AG10803 (cell line): ENCODE measurements at regions not wholly inside any gene's neighbourhood (a gene's known extent, or its start where the extent isn't known, plus 50 kb on each side); places are given as distances from the start of the nearest gene placed in this dataset.

ENCODE experiments used
- DNase-seq: peaks from one replicate; pipeline ENCODE4 v3.0.0; 2010; ENCODE audit warnings: low read depth
- H3K4me3 ChIP-seq: 2 replicates; pipeline ENCODE4 v1.5.1; 2011; ENCODE audit warnings: mild to moderate bottlenecking, low read length, control low read depth
- TF ChIP-seq, protein P1 (sequence below): conservative IDR thresholded peaks from 2 replicates; pipeline ENCODE4 v1.5.1; 2011; ENCODE audit warnings: mild to moderate bottlenecking, low read length, control low read depth, inconsistent platforms

DNA sequence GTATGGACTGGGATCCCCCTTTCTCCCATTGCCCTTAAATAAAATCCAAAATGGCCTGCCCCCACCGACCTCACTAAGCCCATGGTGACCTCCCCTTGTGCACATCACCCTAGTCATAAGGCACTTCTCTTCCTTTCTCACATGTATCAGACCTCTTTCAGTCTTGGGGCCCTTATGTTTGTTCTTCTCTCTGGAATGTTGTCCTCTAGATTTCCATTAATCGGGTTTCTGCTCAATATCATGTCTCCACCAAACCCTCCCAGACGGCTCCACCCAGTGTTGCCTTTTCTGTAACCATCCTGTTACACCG, 196.3 kb downstream of the ERCC6L2 start:
- TF ChIP-seq, protein P1, sequence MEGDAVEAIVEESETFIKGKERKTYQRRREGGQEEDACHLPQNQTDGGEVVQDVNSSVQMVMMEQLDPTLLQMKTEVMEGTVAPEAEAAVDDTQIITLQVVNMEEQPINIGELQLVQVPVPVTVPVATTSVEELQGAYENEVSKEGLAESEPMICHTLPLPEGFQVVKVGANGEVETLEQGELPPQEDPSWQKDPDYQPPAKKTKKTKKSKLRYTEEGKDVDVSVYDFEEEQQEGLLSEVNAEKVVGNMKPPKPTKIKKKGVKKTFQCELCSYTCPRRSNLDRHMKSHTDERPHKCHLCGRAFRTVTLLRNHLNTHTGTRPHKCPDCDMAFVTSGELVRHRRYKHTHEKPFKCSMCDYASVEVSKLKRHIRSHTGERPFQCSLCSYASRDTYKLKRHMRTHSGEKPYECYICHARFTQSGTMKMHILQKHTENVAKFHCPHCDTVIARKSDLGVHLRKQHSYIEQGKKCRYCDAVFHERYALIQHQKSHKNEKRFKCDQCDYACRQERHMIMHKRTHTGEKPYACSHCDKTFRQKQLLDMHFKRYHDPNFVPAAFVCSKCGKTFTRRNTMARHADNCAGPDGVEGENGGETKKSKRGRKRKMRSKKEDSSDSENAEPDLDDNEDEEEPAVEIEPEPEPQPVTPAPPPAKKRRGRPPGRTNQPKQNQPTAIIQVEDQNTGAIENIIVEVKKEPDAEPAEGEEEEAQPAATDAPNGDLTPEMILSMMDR: no peak

DNA sequence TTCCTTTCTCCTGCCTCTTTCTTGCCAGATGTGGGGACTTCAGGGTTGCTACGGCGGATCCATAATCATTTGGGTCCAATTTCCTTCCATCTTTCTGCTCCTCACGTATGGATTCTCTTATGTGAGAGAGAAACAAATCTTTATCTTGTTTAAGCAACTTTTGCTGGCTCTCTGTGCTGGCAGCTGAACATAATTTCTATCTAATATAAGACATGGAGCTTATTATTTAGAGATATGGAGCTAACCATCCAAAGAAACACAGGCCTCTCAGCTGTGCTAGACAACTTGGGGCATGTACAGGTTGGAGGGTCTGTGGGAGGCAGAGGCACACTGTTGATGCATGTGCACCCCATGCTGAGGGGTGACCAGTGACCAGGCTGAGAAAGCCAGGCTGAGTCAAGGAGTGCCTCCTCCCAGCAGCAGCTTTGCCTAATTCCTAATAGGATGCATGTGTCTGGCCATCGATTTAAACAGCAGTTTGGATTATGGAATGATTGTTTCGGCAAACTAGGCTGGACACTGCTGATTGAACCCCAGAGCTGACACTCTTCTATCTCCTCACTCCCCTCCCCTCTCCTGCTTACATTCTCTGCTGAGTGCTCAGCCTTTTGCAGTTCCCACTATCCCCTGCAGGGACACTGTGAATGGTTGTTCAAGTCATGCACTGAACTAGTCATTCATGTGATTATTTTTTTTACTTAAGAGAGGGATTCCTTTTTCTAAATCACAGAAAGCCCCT, 195.8 kb downstream of the ERCC6L2 start:
- peak; percentile 25 for DNase-seq
- no peak overlapping the region for H3K4me3 ChIP-seq
- TF ChIP-seq, protein P1: peak; percentile 59

More for the DNA sequence above, 196.3 kb downstream of the ERCC6L2 start:
- no peak for DNase-seq
- H3K4me3 ChIP-seq: no peak overlapping the region

DNA sequence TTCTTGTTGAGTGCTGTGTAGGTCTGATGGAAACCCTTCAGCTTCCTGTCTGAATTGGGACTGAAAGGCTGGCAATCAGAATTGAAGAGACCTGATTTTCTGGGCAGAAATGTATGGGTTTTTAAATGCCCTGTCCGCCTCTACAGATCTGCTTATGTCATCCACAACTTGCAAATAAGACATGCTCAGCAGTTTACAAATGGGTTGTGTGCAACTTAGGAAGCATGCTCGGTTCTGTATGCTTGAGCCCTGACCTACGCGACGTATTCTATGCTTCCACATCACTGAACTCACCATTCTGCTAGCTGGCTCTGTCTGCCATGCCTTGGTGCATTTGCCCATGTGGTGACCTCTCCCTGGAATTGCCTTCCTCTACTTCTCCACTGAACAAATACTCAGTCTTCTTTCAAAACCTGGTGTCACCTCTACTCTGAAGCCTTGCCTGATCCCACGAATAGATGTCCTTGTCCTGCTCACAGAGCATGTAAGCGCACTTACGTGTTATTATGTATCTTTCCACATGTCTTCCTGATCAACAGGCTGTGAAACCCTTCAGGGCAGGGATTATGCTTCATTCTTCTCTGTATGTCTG, 194.2 kb downstream of the ERCC6L2 start:
- TF ChIP-seq, protein P1: no peak
- DNase-seq: no peak
- no peak overlapping the region for H3K4me3 ChIP-seq

DNA sequence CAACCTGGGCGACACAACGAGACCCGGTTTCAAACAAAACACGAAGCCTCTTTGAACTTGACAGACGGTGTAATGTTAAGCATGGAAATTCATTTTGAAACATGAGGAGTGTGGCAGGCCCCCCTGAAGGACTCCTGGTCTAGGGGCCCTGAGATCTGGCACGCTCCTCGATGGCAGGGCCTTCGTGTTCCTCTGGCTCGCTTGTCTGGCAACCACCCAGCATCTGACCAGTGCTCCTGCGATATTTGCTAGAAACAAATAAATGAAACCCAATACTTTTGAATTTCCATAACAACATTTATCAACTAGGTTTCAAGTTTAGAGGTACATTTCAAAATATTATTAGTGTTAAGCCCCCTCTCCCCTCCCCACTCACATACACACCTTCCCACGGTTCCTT, 193.0 kb downstream of the ERCC6L2 start:
- no peak for DNase-seq
- TF ChIP-seq, protein P1: no peak
- no peak overlapping the region for H3K4me3 ChIP-seq

DNA sequence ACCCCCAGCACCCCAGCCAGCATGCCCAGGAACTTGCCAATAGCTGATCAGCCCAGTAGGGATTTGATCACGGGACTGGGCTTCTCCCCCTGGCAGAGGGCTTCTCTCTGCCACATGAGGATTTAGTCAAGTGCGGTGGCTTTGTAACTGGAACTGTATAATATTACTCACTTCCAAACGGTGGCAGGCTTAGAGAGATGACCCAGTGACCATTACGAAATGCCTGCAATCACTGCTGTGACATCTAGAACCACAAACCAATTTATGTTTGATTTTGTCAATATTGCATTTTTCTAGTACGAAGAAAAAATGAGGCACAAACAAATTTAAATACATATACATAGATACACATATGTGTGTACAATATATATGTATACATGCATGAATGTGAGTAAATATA, 192.1 kb downstream of the ERCC6L2 start:
- no peak overlapping the region for H3K4me3 ChIP-seq
- no peak for DNase-seq
- TF ChIP-seq, protein P1: no peak

DNA sequence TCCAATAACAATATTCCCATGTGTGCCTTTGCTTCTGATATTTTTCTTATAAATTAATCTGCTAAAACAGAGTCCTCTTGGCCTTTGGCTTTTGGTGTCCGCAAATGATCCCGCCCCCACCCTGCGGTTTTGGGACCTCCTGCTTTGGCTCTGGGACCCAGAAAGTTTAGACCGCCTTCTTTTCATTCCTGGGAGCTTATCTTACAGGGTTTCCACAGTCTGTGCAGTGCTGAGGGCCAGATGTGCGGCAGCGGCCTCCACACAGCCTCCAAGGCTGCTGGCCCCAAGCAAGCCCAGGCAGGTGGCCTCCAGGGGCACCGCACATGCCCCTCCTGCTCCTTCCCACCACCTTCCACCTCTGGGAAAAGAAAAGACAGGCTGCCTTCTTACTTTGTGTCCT, 191.5 kb downstream of the ERCC6L2 start:
- no peak overlapping the region for H3K4me3 ChIP-seq
- TF ChIP-seq, protein P1: no peak
- DNase-seq: peak; percentile 14
